Calu3 (cell line): ENCODE measurements at regions not wholly inside any gene's neighbourhood (a gene's known extent, or its start where the extent isn't known, plus 50 kb on each side); places are given as distances from the start of the nearest gene placed in this dataset.
"Not testable (repeated sequence)": the region's sequence is repeated elsewhere in the genome, so short reads cannot be mapped to it uniquely, and the experiment has no call there.

Experiments
- BruUV-seq: library from RNA; stranded (reverse); fragments of 400-500 nt; replicated peaks from 2 replicates; lab custom pipeline; 2021; lab: Mats Ljungman, UMichigan
- CTCF ChIA-PET: fragments of 300-600 bp; sonication (Branson Sonifier 250); formaldehyde crosslinking; loops from one replicate; lab custom pipeline; 2022; ENCODE audit warnings: antibody characterized with exemption; lab: Charles Lee
- DNase-seq: peaks from one replicate; pipeline ENCODE4 v3.0.0; 2022
- H3K27ac Mint-ChIP-seq: one replicate; pipeline ENCODE4 v1.8.0; 2022; ENCODE audit warnings: mixed read lengths; ENCODE audit not compliant: unreplicated experiment
- H3K27me3 Mint-ChIP-seq: one replicate; pipeline ENCODE4 v1.8.0; 2022; ENCODE audit warnings: mixed read lengths; ENCODE audit not compliant: unreplicated experiment
- H3K36me3 Mint-ChIP-seq: one replicate; pipeline ENCODE4 v1.8.0; 2022; ENCODE audit warnings: mild to moderate bottlenecking, moderate library complexity, mixed read lengths; ENCODE audit not compliant: insufficient read depth, unreplicated experiment
- H3K4me1 Mint-ChIP-seq: one replicate; pipeline ENCODE4 v1.8.0; 2022; ENCODE audit warnings: mild to moderate bottlenecking, low read depth, mixed read lengths; ENCODE audit not compliant: unreplicated experiment
- H3K4me3 Mint-ChIP-seq: one replicate; pipeline ENCODE4 v1.8.0; 2022; ENCODE audit warnings: mild to moderate bottlenecking, low read depth, moderate library complexity, mixed read lengths; ENCODE audit not compliant: unreplicated experiment
- H3K9me3 Mint-ChIP-seq: one replicate; pipeline ENCODE4 v1.8.0; 2022; ENCODE audit warnings: low read depth, mixed read lengths; ENCODE audit not compliant: unreplicated experiment
- intact Hi-C: fragments of 100-400 bp; cut with micrococcal nuclease; formaldehyde crosslinking; loops from one replicate; pipeline ENCODE4 v1.10.0; 2022; ENCODE audit not compliant: unreplicated experiment
- TF ChIP-seq, protein P1 (sequence below): fragments of 200-600 bp; IDR thresholded peaks from one replicate; pipeline ENCODE4 v1.8.0; 2022; ENCODE audit warnings: antibody characterized with exemption; ENCODE audit not compliant: unreplicated experiment

DNA sequence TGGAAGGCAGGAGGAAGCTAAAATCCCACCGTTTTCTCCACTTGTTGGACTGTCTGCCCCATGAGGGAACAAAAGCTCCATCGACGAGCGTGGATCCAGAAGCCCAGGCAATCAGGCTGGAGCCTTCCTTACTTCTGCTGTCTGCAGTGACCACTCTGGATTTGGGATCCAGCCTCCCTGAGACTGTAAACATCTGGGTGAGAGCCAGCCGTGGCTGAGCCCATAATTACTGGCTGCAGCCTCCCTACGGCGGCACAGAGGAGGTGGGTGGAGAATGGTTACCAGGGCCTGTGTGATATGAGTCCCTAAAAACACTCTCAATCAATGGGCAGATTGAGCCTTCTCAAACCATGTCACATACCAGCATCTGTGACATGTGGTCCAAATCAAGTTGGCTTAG, 158.2 kb downstream of the FOXL1 start:
- Mint-ChIP-seq H3K4me3 (no peak overlapping the region), H3K36me3 (peaks cover 13% of the 10 kb centered on the region), H3K9me3 (no peaks in the 10 kb centered on the region), H3K4me1 (peaks cover 50% of the 10 kb centered on the region), H3K27me3 (no peaks in the 10 kb centered on the region), H3K27ac (no peak overlapping the region)
- BruUV-seq = no TSS peak
- TF ChIP-seq, protein P1, sequence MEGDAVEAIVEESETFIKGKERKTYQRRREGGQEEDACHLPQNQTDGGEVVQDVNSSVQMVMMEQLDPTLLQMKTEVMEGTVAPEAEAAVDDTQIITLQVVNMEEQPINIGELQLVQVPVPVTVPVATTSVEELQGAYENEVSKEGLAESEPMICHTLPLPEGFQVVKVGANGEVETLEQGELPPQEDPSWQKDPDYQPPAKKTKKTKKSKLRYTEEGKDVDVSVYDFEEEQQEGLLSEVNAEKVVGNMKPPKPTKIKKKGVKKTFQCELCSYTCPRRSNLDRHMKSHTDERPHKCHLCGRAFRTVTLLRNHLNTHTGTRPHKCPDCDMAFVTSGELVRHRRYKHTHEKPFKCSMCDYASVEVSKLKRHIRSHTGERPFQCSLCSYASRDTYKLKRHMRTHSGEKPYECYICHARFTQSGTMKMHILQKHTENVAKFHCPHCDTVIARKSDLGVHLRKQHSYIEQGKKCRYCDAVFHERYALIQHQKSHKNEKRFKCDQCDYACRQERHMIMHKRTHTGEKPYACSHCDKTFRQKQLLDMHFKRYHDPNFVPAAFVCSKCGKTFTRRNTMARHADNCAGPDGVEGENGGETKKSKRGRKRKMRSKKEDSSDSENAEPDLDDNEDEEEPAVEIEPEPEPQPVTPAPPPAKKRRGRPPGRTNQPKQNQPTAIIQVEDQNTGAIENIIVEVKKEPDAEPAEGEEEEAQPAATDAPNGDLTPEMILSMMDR = no peak
- CTCF ChIA-PET = interaction anchor here (0.7 kb wide), 1 partner anchor 107 kb away, joined by 3 read pairs; no protein-coding TSS in a partner anchor
- intact Hi-C loops = no loop called here
- no peak for DNase-seq

DNA sequence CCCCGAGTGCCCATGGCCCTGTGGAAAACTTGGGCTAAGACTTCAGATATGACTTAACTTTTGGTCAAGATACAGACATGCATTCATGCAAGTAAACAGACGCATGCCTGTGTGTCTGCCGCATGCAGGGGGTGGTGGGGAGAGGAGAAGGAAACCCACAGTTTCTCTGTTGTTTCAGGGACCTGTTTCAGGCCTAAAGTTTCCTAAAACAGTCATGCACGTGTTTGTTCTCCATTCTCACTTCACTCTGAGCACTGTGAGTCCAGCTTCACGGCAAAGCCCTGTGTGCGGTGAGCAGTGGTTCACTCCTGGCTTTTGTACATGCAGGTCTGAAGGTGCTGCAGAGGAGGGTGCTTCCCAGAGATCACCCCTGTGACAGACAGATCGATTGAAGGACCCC, 158.7 kb downstream of the FOXL1 start:
- Mint-ChIP-seq H3K9me3 (no peaks in the 10 kb centered on the region), H3K36me3 (peaks cover 13% of the 10 kb centered on the region), H3K27ac (no peak overlapping the region), H3K27me3 (no peaks in the 10 kb centered on the region), H3K4me3 (no peak overlapping the region), H3K4me1 (peaks cover 55% of the 10 kb centered on the region)
- CTCF ChIA-PET = no interaction called here
- TF ChIP-seq, protein P1 = no peak
- intact Hi-C loops = no loop called here
- DNase-seq = no peak
- BruUV-seq = no TSS peak

DNA sequence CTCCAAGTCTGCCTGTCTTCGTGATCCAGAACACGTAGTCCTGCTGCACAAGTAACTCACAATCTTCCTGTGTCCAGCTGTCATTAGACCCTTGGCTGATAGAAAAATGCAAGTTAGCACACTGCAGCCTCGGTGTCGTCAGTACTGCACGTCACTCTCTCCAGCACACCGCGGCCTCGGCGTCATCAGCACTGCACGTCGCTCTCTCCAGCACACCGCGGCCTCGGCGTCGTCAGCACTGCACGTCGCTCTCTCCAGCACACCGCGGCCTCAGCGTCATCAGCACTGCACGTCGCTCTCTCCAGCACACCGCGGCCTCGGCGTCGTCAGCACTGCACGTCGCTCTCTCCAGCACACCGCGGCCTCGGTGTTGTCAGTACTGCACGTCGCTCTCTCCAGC, 160.0 kb downstream of the FOXL1 start:
- CTCF ChIA-PET, H3K9me3 Mint-ChIP-seq, H3K27me3 Mint-ChIP-seq, intact Hi-C loops, BruUV-seq, H3K4me3 Mint-ChIP-seq, DNase-seq, H3K27ac Mint-ChIP-seq: not testable (repeated sequence)
- Mint-ChIP-seq H3K4me1 (peaks cover 50% of the 10 kb centered on the region), H3K36me3 (peaks cover 13% of the 10 kb centered on the region)

DNA sequence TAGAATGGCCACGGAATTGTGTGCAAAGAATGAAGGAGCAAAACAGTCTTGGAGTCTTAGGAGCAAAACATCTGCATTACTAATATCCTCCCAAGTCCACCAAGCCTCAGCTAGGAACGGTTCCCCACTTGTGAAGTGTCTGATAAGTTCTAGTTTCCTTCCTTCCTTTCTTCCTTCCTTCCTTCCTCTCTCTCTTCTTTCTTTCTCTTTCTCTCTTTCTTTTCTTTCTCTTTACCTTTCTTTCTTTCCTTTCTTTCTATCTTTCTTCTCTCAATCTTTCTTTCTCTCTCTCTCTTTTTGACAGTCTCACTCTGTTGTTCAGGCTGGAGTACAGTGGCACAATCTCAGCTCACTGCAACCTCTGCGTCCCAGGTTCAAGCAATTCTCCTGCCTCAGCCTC, 160.8 kb downstream of the FOXL1 start:
- no peak for DNase-seq
- H3K9me3 Mint-ChIP-seq = no peaks in the 10 kb centered on the region
- intact Hi-C loops = no loop called here
- TF ChIP-seq, protein P1 = no peak
- H3K27ac Mint-ChIP-seq = no peak overlapping the region
- H3K4me3 Mint-ChIP-seq = no peak overlapping the region
- CTCF ChIA-PET = no interaction called here
- peaks cover 13% of the 10 kb centered on the region for H3K36me3 Mint-ChIP-seq
- H3K27me3 Mint-ChIP-seq = no peaks in the 10 kb centered on the region
- BruUV-seq = no TSS peak
- peaks cover 44% of the 10 kb centered on the region for H3K4me1 Mint-ChIP-seq

DNA sequence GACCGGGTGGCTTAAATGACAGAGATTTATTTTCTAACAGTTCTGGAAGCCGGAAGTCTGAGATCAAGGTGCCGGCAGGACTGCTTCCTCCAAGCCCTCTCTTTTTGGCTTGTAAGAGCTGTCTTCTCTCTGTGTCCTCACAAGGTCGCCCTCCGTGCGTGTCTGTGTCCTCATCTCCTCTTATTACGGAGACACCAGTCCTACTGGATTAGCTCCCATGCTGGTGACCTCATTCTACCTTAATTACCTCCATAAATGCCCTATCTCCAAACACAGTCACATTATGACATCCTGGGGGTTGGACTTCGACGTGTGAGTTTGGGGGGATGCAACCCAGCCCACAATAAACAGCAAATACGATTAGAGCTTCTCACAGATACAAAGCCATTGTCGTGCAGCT, 161.5 kb downstream of the FOXL1 start:
- CTCF ChIA-PET = no interaction called here
- Mint-ChIP-seq H3K4me3 (no peak overlapping the region), H3K27ac (no peak overlapping the region), H3K27me3 (no peaks in the 10 kb centered on the region), H3K9me3 (no peaks in the 10 kb centered on the region), H3K4me1 (peaks cover 38% of the 10 kb centered on the region), H3K36me3 (peaks cover 9% of the 10 kb centered on the region)
- DNase-seq = no peak
- intact Hi-C loops = no loop called here
- TF ChIP-seq, protein P1 = no peak
- BruUV-seq = no TSS peak
